Ovary (tissue), 7 donors: ENCODE measurements at regions not wholly inside any gene's neighbourhood (a gene's known extent, or its start where the extent isn't known, plus 50 kb on each side); places are given as distances from the start of the nearest gene placed in this dataset.

Experiments
- DNase-seq, 5 donors: peaks; one replicate each; pipeline ENCODE4 v3.0.0-alpha.2; 2019 to 2020
- H3K27ac ChIP-seq, 2 donors: fragments of 200-600 bp; one replicate each; pipeline versions ENCODE4 v1.5.1 to v1.8.0; 2019 to 2022
- H3K27me3 ChIP-seq: fragments of 200-600 bp; one replicate; pipeline ENCODE4 v1.8.0; 2022
- H3K36me3 ChIP-seq: fragments of 200-600 bp; sonication (generic); one replicate; pipeline ENCODE4 v1.5.1; 2019
- H3K4me1 ChIP-seq: one replicate; pipeline ENCODE4 v1.8.1; 2013; ENCODE audit warnings: mild to moderate bottlenecking, moderate library complexity; ENCODE audit not compliant: insufficient read depth
- H3K4me3 ChIP-seq: fragments of 200-600 bp; sonication (generic); one replicate; pipeline ENCODE4 v1.5.1; 2017
- H3K9me3 ChIP-seq, 2 donors: fragments of 200-600 bp in 1 of 2; sonication (generic) in 1 of 2; one replicate each; pipeline versions ENCODE4 v1.5.1 to v1.8.1; 2013 to 2019; ENCODE audit warnings: mild to moderate bottlenecking in 1 of 2, moderate library complexity in 1 of 2
- EP300 ChIP-seq: sonication (generic); formaldehyde crosslinking; IDR thresholded peaks from one replicate; pipeline ENCODE4 v1.6.1; 2017; ENCODE audit warnings: antibody characterized with exemption
- POLR2A ChIP-seq: fragments of 450-650 bp; IDR thresholded peaks from one replicate; pipeline ENCODE4 v1.6.1; 2017; ENCODE audit warnings: antibody characterized with exemption, mild to moderate bottlenecking, moderate library complexity
- WGBS, 3 donors: extraction: QIAGEN DNeasy Blood & Tissue Kit in 1 of 3; methylation state at CpG; one replicate each; pipeline versions ENCODE4 v1.1.5 to v1.1.7; 2013 to 2017; 5-methylcytosine and 5-hydroxymethylcytosine counted together
- intact Hi-C, 4 donors: fragments of 100-400 bp; cut with DNase I; formaldehyde crosslinking; loops; one replicate each; pipeline versions ENCODE4 v1.11.0 to v1.15.1; 2022 to 2023
- TF ChIP-seq, protein P1 (sequence below), 3 donors: fragments of 450-650 bp in 2 of 3; fragments of 200-600 bp in 1 of 3; IDR thresholded peaks; one replicate each; pipeline versions ENCODE4 v1.5.1 to v1.8.0; 2016 to 2022; ENCODE audit warnings: antibody characterized with exemption in 3 of 3, mild to moderate bottlenecking in 1 of 3
- donor health status: DM: no; HTN: no; CAD: no; lungs with moderate emphysema.
- donor health status: DM: no; HTN: no; CAD: no.
- donor health status: Bipolar disorder and iron deficiency.
- donor health status: DM: no; HTN: no; CAD: no.
- donor health status: DM: yes; HTN: yes; CAD: no.

GRCh38 chr5:121667292-121667691 lies 184.4 kb upstream of the FTMT start:
- WGBS, 3 donors, result 33 to 63% (median 36%) methylated on average over 3 of the region's 3 CpGs
- Histone ChIP-seq H3K4me3 (no peak overlapping the region), H3K9me3 (no peaks in the 10 kb centered on the region), H3K27ac (no peak overlapping the region), H3K36me3 (no peaks in the 10 kb centered on the region), H3K4me1 (no peaks in the 10 kb centered on the region), H3K27me3 (no peaks in the 10 kb centered on the region)
- TF ChIP-seq POLR2A, result no peak
- no peak for TF ChIP-seq EP300
- TF ChIP-seq, protein P1, sequence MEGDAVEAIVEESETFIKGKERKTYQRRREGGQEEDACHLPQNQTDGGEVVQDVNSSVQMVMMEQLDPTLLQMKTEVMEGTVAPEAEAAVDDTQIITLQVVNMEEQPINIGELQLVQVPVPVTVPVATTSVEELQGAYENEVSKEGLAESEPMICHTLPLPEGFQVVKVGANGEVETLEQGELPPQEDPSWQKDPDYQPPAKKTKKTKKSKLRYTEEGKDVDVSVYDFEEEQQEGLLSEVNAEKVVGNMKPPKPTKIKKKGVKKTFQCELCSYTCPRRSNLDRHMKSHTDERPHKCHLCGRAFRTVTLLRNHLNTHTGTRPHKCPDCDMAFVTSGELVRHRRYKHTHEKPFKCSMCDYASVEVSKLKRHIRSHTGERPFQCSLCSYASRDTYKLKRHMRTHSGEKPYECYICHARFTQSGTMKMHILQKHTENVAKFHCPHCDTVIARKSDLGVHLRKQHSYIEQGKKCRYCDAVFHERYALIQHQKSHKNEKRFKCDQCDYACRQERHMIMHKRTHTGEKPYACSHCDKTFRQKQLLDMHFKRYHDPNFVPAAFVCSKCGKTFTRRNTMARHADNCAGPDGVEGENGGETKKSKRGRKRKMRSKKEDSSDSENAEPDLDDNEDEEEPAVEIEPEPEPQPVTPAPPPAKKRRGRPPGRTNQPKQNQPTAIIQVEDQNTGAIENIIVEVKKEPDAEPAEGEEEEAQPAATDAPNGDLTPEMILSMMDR (IDR thresholded peaks at IDR 0.05), result no peak
- intact Hi-C loops, result no loop called here
- no peak for DNase-seq

- intact Hi-C loops, result no loop called here
- TF ChIP-seq POLR2A, result no peak
- no peak overlapping the region for H3K4me3 ChIP-seq
- WGBS, 3 donors, result 78 to 87% (median 86%) methylated on average over 1 of the region's 1 CpG
- H3K27ac ChIP-seq, result no peak overlapping the region
- H3K9me3 ChIP-seq, result no peaks in the 10 kb centered on the region
- no peaks in the 10 kb centered on the region for H3K27me3 ChIP-seq
- H3K4me1 ChIP-seq, result no peaks in the 10 kb centered on the region
- no peaks in the 10 kb centered on the region for H3K36me3 ChIP-seq
- DNase-seq, result no peak
Measured at GRCh38 chr5:121668635-121669034, 183.0 kb upstream of the FTMT start.

GRCh38 chr5:121671624-121672023 lies 180.1 kb upstream of the FTMT start:
- Histone ChIP-seq H3K4me3 (no peak overlapping the region), H3K9me3 (no peaks in the 10 kb centered on the region), H3K27me3 (no peaks in the 10 kb centered on the region), H3K27ac (no peak overlapping the region), H3K36me3 (no peaks in the 10 kb centered on the region), H3K4me1 (no peaks in the 10 kb centered on the region)
- intact Hi-C loops, result no loop called here
- 29 to 61% (median 60%) methylated on average over 2 of the region's 2 CpGs for WGBS, 3 donors
- DNase-seq, result no peak
- TF ChIP-seq, protein P1 (IDR thresholded peaks at IDR 0.05), result no peak

DNA sequence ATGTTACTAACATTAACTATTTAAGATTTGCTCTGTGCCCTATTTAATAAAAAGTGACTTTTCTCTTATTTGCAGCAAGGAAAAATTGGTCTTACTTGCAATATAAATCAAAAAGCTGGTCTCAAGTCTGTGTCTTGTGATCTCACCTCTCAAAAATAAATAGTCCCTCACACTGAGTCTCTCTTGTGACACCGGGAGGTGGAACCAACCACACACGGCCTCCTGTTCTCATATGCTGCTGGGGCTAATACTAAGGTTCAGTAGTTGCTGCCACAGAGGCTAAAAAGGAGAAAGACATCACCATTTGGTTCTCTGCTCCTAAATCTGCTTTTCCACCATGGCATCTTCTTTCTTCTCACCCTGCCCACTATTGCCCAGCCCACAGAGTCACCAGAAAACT lies 175.8 kb upstream of the FTMT start:
- H3K9me3 ChIP-seq, result no peaks in the 10 kb centered on the region
- H3K27ac ChIP-seq, result no peak overlapping the region
- TF ChIP-seq POLR2A, result no peak
- TF ChIP-seq, protein P1 (IDR thresholded peaks at IDR 0.05), result no peak
- no peak for TF ChIP-seq EP300
- H3K4me3 ChIP-seq, result no peak overlapping the region
- no peaks in the 10 kb centered on the region for H3K27me3 ChIP-seq
- no peaks in the 10 kb centered on the region for H3K36me3 ChIP-seq
- intact Hi-C loops, result no loop called here
- 70 to 80% (median 71%) methylated on average over 2 of the region's 2 CpGs for WGBS, 3 donors
- DNase-seq, result no peak
- H3K4me1 ChIP-seq, result no peaks in the 10 kb centered on the region

- Histone ChIP-seq H3K36me3 (no peaks in the 10 kb centered on the region), H3K27me3 (no peaks in the 10 kb centered on the region), H3K4me3 (no peak overlapping the region), H3K27ac (no peak overlapping the region), H3K9me3 (no peaks in the 10 kb centered on the region), H3K4me1 (no peaks in the 10 kb centered on the region)
- whole genome bisulfite sequencing, 3 donors, result 81 to 82% (median 82%) methylated on average over 6 of the region's 6 CpGs
- no peak for DNase-seq
- intact Hi-C loops, result no loop called here
- TF ChIP-seq EP300, result no peak
- TF ChIP-seq POLR2A, result no peak
Measured at GRCh38 chr5:121681229-121681855, 170.3 kb upstream of the FTMT start.
